GM12878 (cell line): ENCODE measurements at regions not wholly inside any gene's neighbourhood (a gene's known extent, or its start where the extent isn't known, plus 50 kb on each side); places are given as distances from the start of the nearest gene placed in this dataset.

Experiments
- ATAC-seq: fragments of 200-7000 bp; cut with Tn5 transposase; 3 replicates; pipeline ENCODE4 v1.9.1; 2020; ENCODE audit warnings: mild to moderate bottlenecking, moderate library complexity
- BruUV-seq: library from RNA; stranded (reverse); fragments of 400-500 nt; replicated peaks from 2 replicates; lab custom pipeline; 2021; lab: Mats Ljungman, UMichigan
- CTCF ChIA-PET: fragments of 300-600 bp; sonication (Branson Sonifier 250); formaldehyde crosslinking; extraction: SDS; loops from one replicate; lab custom pipeline; 2021; ENCODE audit warnings: inconsistent platforms; lab: Yijun Ruan, JAX
- POLR2A ChIA-PET: fragments of 350-600 bp; formaldehyde crosslinking; extraction: SDS; loops from one replicate; lab custom pipeline; 2021; ENCODE audit warnings: inconsistent platforms; lab: Charles Lee
- RAD21 ChIA-PET: fragments of 300-600 bp; sonication (Branson Sonifier 250); formaldehyde crosslinking; loops from one replicate; lab custom pipeline; 2023; ENCODE audit warnings: antibody characterized with exemption; ENCODE audit not compliant: unreplicated experiment; lab: Charles Lee
- SMC1A ChIA-PET: fragments of 300-600 bp; sonication (Branson Sonifier 250); formaldehyde crosslinking; loops from one replicate; lab custom pipeline; 2023; ENCODE audit not compliant: unreplicated experiment, uncharacterized antibody; lab: Charles Lee
- DNase-seq: peaks from one replicate; pipeline ENCODE4 v3.0.0-alpha.2; 2011; ENCODE audit warnings: low read depth, low spot score
- FAIRE-seq: peaks from 3 replicates; lab custom pipeline; 2011; peaks lifted over from hg19 to GRCh38; lab: Jason Lieb, UNC
- H2AFZ ChIP-seq: 2 replicates; pipeline ENCODE4 v1.6.0; 2011; ENCODE audit warnings: low read depth, low read length, control low read depth; ENCODE audit not compliant: control insufficient read depth
- H3K27ac ChIP-seq: 2 replicates; pipeline ENCODE4 v1.5.1; 2011; ENCODE audit warnings: control low read depth; ENCODE audit not compliant: control insufficient read depth, insufficient read depth
- H3K27me3 ChIP-seq, 2 experiments: replicated peaks in 1 of 2; 2 replicates each; pipeline versions ENCODE4 v1.6.0 to v1.6.1; 2011; ENCODE audit warnings: low read length in 1 of 2; ENCODE audit not compliant: control insufficient read depth in 2 of 2, insufficient read depth in 2 of 2
- H3K36me3 ChIP-seq, 2 experiments: 2 replicates each; pipeline ENCODE4 v1.5.1; 2011; ENCODE audit warnings: low read length in 1 of 2; ENCODE audit not compliant: control insufficient read depth in 2 of 2, insufficient read depth in 2 of 2
- H3K4me1 ChIP-seq: 2 replicates; pipeline ENCODE4 v1.6.1; 2011; ENCODE audit warnings: mild to moderate bottlenecking, low read length, moderate library complexity, mixed read lengths; ENCODE audit not compliant: control insufficient read depth, insufficient read depth
- H3K4me2 ChIP-seq: 2 replicates; pipeline ENCODE4 v1.6.0; 2011; ENCODE audit warnings: control low read depth; ENCODE audit not compliant: control insufficient read depth, insufficient read depth
- H3K4me3 ChIP-seq: fragments of 200-600 bp; sonication (generic); 2 replicates; pipeline ENCODE4 v1.5.1; 2016
- H3K79me2 ChIP-seq: 2 replicates; pipeline ENCODE4 v1.6.0; 2011; ENCODE audit warnings: low read length; ENCODE audit not compliant: control insufficient read depth, insufficient read depth
- H3K9ac ChIP-seq: 2 replicates; pipeline ENCODE4 v1.8.0; 2011; ENCODE audit warnings: low read length, control low read depth, mixed read lengths; ENCODE audit not compliant: control insufficient read depth, insufficient read depth
- H3K9me3 ChIP-seq: replicated peaks from 3 replicates; pipeline ENCODE4 v1.5.1; 2011; ENCODE audit warnings: mild to moderate bottlenecking, low read length; ENCODE audit not compliant: control insufficient read depth, insufficient read depth
- H4K20me1 ChIP-seq: 2 replicates; pipeline ENCODE4 v1.6.0; 2011; ENCODE audit not compliant: control insufficient read depth, insufficient read depth
- CBX5 ChIP-seq: sonication (generic); IDR thresholded peaks from 2 replicates; pipeline ENCODE4 v1.6.1; 2016; ENCODE audit warnings: low read depth, moderate library complexity, mild to moderate bottlenecking, inconsistent platforms
- FOXM1 ChIP-seq: IDR thresholded peaks from 2 replicates; pipeline ENCODE4 v1.6.1; 2012; ENCODE audit warnings: low read depth, mild to moderate bottlenecking, inconsistent platforms, low read length, moderate library complexity
- MTA2 ChIP-seq: fragments of 450-650 bp; IDR thresholded peaks from 2 replicates; pipeline ENCODE4 v1.6.1; 2016; ENCODE audit warnings: low read depth, mild to moderate bottlenecking, moderate library complexity
- RB1 ChIP-seq: fragments of 450-650 bp; formaldehyde crosslinking; IDR thresholded peaks from 2 replicates; pipeline ENCODE4 v1.6.1; 2017; ENCODE audit warnings: mild to moderate bottlenecking, borderline replicate concordance
- TBL1XR1 ChIP-seq: IDR thresholded peaks from 2 replicates; pipeline ENCODE4 v1.6.1; 2012; ENCODE audit warnings: low read depth, low read length, improper control_type of control experiment
- ZNF207 ChIP-seq: fragments of 450-650 bp; IDR thresholded peaks from 2 replicates; pipeline ENCODE4 v1.6.1; 2014; ENCODE audit warnings: antibody characterized with exemption, mild to moderate bottlenecking, borderline replicate concordance
- WGBS: methylation state at CpG from one replicate; pipeline ENCODE4 v1.1.6; 2016; ENCODE audit warnings: low lambda C conversion rate; ENCODE audit not compliant: insufficient replicate concordance, insufficient coverage; ENCODE audit errors: missing lambda C conversion rate; 5-methylcytosine and 5-hydroxymethylcytosine counted together
- in situ Hi-C: fragments of 300-500 bp; cut with MboI; formaldehyde crosslinking; loops from 9 replicates; pipeline ENCODE4 v1.14.3; 2018; ENCODE audit warnings: mixed read lengths
- intact Hi-C: fragments of 100-400 bp; cut with micrococcal nuclease; formaldehyde crosslinking; loops from one replicate; pipeline ENCODE4 v1.14.2; 2022; ENCODE audit not compliant: unreplicated experiment
- TF ChIP-seq, protein P1 (sequence below): fragments of 150-350 bp; IDR thresholded peaks from 2 replicates; pipeline ENCODE4 v1.6.1; 2014; ENCODE audit warnings: mild to moderate bottlenecking, low read depth, low read length
- TF ChIP-seq, protein P2 (sequence below): IDR thresholded peaks from 2 replicates; pipeline ENCODE4 v1.6.1; 2012; ENCODE audit warnings: low read length, inconsistent platforms
- TF ChIP-seq, protein P3 (sequence below): IDR thresholded peaks from 2 replicates; pipeline ENCODE4 v1.6.1; 2011; ENCODE audit warnings: borderline replicate concordance, low read depth, mild to moderate bottlenecking, moderate library complexity, low read length; ENCODE audit not compliant: insufficient read depth, poor library complexity, severe bottlenecking

- POLR2A ChIA-PET: no interaction called here
- Histone ChIP-seq H3K4me3 (no peak overlapping the region), H3K36me3 (no peaks in the 10 kb centered on the region), H3K27ac (no peak overlapping the region), H3K79me2 (no peaks in the 10 kb centered on the region), H3K4me2 (no peak overlapping the region), H3K9me3 (no peaks in the 10 kb centered on the region), H3K27me3 (no peaks in the 10 kb centered on the region), H3K4me1 (no peaks in the 10 kb centered on the region), H4K20me1 (no peaks in the 10 kb centered on the region), H3K9ac (no peak overlapping the region), H2AFZ (no peak overlapping the region)
- RAD21 ChIA-PET: no interaction called here
- in situ Hi-C loops: no loop called here
- SMC1A ChIA-PET: no interaction called here
- intact Hi-C loops: no loop called here
- DNase-seq (no peak), FAIRE-seq (no peak), ATAC-seq (no peak)
- CTCF ChIA-PET: no interaction called here
- WGBS: 91% methylated on average over 2 of the region's 2 CpGs
- no peak for TF ChIP-seq RB1
- TF ChIP-seq, protein P1, sequence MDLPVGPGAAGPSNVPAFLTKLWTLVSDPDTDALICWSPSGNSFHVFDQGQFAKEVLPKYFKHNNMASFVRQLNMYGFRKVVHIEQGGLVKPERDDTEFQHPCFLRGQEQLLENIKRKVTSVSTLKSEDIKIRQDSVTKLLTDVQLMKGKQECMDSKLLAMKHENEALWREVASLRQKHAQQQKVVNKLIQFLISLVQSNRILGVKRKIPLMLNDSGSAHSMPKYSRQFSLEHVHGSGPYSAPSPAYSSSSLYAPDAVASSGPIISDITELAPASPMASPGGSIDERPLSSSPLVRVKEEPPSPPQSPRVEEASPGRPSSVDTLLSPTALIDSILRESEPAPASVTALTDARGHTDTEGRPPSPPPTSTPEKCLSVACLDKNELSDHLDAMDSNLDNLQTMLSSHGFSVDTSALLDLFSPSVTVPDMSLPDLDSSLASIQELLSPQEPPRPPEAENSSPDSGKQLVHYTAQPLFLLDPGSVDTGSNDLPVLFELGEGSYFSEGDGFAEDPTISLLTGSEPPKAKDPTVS: no peak
- TF ChIP-seq MTA2: no peak
- TF ChIP-seq TBL1XR1: no peak
- TF ChIP-seq CBX5: no peak
- TF ChIP-seq, protein P2, sequence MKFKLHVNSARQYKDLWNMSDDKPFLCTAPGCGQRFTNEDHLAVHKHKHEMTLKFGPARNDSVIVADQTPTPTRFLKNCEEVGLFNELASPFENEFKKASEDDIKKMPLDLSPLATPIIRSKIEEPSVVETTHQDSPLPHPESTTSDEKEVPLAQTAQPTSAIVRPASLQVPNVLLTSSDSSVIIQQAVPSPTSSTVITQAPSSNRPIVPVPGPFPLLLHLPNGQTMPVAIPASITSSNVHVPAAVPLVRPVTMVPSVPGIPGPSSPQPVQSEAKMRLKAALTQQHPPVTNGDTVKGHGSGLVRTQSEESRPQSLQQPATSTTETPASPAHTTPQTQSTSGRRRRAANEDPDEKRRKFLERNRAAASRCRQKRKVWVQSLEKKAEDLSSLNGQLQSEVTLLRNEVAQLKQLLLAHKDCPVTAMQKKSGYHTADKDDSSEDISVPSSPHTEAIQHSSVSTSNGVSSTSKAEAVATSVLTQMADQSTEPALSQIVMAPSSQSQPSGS: no peak
- TF ChIP-seq, protein P3, sequence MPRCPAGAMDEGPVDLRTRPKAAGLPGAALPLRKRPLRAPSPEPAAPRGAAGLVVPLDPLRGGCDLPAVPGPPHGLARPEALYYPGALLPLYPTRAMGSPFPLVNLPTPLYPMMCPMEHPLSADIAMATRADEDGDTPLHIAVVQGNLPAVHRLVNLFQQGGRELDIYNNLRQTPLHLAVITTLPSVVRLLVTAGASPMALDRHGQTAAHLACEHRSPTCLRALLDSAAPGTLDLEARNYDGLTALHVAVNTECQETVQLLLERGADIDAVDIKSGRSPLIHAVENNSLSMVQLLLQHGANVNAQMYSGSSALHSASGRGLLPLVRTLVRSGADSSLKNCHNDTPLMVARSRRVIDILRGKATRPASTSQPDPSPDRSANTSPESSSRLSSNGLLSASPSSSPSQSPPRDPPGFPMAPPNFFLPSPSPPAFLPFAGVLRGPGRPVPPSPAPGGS: no peak
- TF ChIP-seq FOXM1: no peak
- TF ChIP-seq ZNF207: no peak
- BruUV-seq: no TSS peak
Measured at GRCh38 chr11:109196016-109196415, 226.0 kb upstream of the C11orf87 start.
